Fibroblast of skin of scalp (primary cell): ENCODE measurements at regions not wholly inside any gene's neighbourhood (a gene's known extent, or its start where the extent isn't known, plus 50 kb on each side); places are given as distances from the start of the nearest gene placed in this dataset.
"Not testable (repeated sequence)": the region's sequence is repeated elsewhere in the genome, so short reads cannot be mapped to it uniquely, and the experiment has no call there.

Source experiments
- DNase-seq: peaks from one replicate; pipeline ENCODE4 v3.0.0-alpha.2; 2013

GRCh38 chr17:21551081-21551881 is 141.0 kb upstream of the KCNJ18 start:
- peak; percentile 86 for DNase-seq

- DNase-seq: not testable (repeated sequence)
These were observed 133.4 kb upstream of the KCNJ18 start for GRCh38 chr17:21558921-21559320.

DNA sequence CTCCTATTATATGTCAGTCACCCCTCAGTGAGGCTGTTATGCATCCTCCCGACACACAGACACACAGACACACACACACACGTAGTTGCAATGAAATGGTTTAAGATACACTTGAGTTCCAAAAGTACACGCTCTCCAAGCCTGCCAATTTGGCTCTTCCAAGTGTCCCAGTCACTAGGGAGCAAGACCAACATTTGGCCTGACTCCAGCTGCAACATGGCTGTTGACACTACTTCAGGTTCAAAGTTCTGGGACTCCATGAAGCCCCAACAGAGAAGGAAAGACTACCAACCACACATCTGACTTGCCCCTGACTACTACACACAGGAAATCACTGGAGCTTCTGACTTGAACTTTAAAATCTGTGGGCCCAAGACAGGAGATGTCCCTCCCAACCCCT is 128.1 kb upstream of the KCNJ18 start:
- no peak for DNase-seq

GRCh38 chr17:21564757-21565156 is 127.6 kb upstream of the KCNJ18 start:
- DNase-seq: not testable (repeated sequence)

DNA sequence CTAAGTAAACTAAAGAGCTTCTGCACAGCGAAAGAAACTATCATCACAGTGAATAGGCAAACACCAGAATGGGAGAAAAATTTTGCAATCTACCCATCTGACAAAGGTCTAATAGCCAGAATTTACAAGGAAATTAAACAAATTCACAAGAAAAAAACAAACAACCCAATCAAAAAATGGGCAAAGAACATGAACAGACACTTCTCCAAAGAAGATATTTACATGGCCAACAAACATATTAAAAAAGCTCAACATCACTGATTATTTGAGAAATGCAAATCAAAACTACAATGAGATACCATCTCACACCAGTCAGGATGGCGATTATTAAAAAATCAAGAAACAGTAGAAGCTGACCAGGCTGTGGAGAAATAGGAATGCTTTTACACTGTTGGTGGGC is 121.9 kb upstream of the KCNJ18 start:
- not testable (repeated sequence) for DNase-seq

DNA sequence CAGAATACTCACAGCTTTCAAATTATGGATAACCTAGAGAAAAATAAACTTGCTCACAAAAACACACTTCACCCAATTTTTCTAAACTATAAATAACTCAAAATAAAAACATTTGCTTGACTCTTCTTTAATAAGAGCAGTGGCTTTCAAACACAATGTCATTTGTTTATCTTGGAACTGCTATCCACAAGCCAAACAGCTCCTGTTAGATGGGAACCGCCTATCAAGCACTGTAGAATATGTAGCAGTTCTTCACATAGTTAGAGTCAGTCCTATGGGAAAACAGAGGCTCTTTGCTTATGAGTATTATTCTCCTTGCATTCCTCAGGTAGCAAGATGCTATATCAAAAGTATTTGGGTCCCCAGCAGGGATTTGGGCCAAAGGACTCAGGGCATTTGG is 120.2 kb upstream of the KCNJ18 start:
- DNase-seq: not testable (repeated sequence)

- not testable (repeated sequence) for DNase-seq
These were observed 118.9 kb upstream of the KCNJ18 start for GRCh38 chr17:21573271-21573960.

DNA sequence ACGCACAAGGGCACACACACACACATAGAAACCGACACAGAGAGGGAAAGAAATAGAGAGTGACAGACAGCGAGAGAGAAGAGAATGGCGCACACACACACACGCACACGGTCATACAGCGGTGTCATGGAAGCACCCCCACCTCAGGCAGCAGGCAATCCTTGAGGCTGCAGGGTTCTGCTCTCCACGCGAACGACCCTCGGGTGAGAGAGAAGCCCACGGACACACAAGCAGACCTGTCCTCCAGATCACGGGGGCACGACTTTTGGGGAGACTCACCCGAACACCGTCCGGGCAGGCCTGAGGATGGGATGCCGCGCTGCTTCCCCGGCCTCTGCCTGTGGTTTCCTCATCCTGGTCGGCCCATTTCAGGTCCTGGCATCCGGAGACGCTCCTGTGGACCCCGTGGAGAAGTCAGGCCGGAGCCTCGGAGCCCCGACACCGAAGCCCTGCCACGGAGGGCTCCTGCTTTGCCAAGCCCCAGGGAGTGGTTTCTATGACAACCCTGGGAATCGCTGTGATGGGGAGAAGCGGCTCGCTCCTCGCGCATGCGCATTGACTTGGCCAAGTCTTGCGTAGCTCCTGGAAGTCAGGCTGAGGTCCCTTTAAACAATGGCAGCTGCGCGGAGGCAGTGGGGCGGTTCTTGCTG is 118.2 kb upstream of the KCNJ18 start:
- peak; percentile 83 for DNase-seq

DNA sequence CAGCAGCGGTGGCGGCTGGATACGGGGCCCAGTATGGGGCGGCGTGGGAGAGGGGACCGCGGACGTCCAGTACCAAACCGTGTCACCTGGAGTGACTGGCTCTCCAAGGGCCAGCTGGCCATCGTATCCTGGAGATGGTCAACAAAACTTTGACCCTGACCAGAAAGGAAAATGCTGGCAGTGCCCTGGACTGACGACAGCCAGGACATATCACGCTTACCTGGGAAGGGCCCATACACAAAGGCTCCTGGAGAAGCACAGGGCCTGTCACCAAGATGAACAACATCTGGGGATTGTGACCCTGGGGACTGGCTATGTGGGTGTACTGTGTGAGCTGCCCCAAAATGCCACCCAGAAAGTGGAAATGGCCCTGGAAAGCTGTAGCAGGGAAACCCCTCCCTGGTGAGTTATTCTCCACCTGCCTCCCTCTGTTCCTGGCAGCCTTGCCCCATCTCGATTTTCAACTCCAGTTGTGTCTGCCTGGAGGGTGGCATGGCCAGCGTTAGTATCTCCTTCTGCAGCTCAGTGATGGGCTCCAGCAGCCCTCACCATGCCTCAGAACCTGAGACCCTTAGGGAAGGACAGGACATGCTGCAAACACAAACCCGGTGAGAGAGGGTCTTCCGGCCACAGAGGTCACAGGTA is 117.6 kb upstream of the KCNJ18 start:
- not testable (repeated sequence) for DNase-seq

DNA sequence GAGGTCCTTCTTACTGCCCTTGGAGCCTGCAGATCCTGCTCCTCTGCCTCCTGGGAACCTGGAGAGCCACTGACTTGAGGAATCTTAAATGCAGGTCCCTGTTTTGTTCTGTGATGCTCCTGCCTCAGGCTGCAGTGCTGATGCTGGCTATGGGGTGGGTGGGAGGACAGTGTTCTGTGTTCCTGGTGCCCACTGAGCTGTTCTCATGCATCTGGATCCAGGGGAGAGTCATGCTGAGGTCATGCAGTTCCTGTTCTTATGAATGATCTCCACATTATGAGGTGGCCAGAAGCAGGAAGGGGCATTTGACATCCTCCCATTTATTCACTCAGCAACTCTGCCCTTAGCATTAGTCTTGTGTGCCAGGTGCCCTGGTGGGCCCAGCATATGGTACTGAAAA is 113.5 kb upstream of the KCNJ18 start:
- not testable (repeated sequence) for DNase-seq

GRCh38 chr17:21592774-21593173 is 99.5 kb upstream of the KCNJ18 start:
- DNase-seq: no peak

GRCh38 chr17:21593452-21594105 is 98.7 kb upstream of the KCNJ18 start:
- DNase-seq: not testable (repeated sequence)

GRCh38 chr17:21595086-21595485 is 97.2 kb upstream of the KCNJ18 start:
- no peak for DNase-seq

GRCh38 chr17:21602176-21602575 is 90.1 kb upstream of the KCNJ18 start:
- no peak for DNase-seq

GRCh38 chr17:21603292-21603691 is 89.0 kb upstream of the KCNJ18 start:
- not testable (repeated sequence) for DNase-seq

DNA sequence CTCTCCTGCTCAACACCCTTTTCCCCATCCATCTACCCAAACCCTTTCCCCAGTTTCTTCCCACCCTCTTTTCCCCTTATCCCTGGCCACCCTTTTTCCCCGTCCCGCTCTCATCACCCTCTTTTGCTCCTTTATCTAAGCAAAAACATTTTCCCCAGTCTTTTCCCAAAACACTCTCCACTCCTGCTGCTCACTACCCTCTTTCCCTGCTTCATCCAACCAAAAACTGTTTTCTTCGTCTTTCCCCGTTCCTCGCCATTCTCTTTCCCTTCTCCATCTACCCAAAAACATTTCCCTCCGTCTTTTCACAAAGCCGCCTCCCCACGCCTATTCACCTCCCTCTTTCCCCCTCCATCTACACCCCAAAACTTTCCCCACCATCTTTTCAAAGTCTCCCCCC is 80.9 kb upstream of the KCNJ18 start:
- not testable (repeated sequence) for DNase-seq

DNA sequence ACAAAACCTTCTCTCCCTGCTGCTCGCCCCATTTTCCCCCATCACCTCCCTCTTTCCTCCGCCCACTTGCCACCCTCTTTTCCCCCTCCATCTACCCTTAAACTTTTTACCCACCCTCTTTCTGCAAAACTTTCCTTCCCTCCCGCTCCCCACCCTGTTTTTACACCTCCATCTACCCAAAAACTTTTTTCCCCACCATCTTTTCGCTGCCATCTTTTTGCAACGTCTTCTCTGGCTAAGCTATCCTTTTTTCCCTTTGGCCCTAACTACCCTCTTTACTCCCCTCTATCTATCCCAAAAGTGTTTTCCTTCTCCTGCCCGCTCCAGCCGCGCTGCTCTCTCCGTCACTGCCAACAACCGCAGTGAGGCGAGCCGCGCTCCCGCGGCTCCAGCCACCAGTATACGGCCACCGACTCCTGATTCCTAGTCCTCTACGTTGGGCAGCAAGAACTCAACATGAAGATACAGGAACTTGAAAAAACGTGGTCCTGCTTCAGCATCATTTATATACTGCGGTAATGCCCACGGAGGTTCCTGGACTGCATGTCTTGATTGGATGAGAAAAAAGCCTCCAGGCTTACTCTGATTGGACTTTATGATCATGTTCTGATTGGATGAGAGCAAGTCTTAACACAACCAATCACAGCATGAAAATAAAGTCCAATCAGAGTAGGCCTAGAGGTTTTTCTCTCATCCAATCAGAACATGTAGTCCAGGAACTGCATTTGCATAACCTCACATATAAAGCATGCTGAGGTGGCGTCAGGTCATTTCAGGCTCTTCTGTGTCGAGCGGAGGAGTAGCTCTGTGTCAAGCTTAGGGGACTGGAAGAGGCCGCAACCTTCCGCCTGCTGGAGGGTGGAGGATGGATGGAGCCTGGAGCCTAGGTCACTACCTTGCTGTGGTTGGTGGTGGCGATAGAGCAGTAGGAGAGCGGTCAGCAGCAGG is 79.9 kb upstream of the KCNJ18 start:
- not testable (repeated sequence) for DNase-seq

- no peak for DNase-seq
These were observed 79.3 kb upstream of the KCNJ18 start for GRCh38 chr17:21613071-21613429.

GRCh38 chr17:21626987-21627386 is 65.3 kb upstream of the KCNJ18 start:
- not testable (repeated sequence) for DNase-seq
